Right lobe of liver (tissue), 6 donors: ENCODE measurements at regions not wholly inside any gene's neighbourhood (a gene's known extent, or its start where the extent isn't known, plus 50 kb on each side); places are given as distances from the start of the nearest gene placed in this dataset.
"Not testable (repeated sequence)": the region's sequence is repeated elsewhere in the genome, so short reads cannot be mapped to it uniquely, and the experiment has no call there.

Source experiments
- ATAC-seq, 4 donors: fragments of 200-7000 bp; cut with Tn5 transposase; one replicate each; pipeline ENCODE4 v1.9.1; 2020; ENCODE audit warnings: mild to moderate bottlenecking in 4 of 4, moderate library complexity in 4 of 4
- DNase-seq, 3 donors: peaks; one replicate each; pipeline ENCODE4 v3.0.0-alpha.2; 2020
- H3K27ac ChIP-seq, 3 donors: fragments of 200-600 bp; one replicate each; pipeline ENCODE4 v1.8.0; 2022
- H3K27me3 ChIP-seq, 2 donors: fragments of 200-600 bp; one replicate each; pipeline ENCODE4 v1.8.0; 2022
- H3K36me3 ChIP-seq, 4 donors: fragments of 200-600 bp; sonication (generic) in 1 of 4; one replicate each; pipeline versions ENCODE4 v1.5.1 to v1.8.0; 2017 to 2022; ENCODE audit warnings: control low read depth in 1 of 4
- H3K4me1 ChIP-seq, 4 donors: fragments of 200-600 bp; sonication (generic) in 1 of 4; one replicate each; pipeline versions ENCODE4 v1.5.1 to v1.8.0; 2017 to 2022; ENCODE audit warnings: control low read depth in 1 of 4
- H3K4me3 ChIP-seq, 3 donors: fragments of 200-600 bp; one replicate each; pipeline ENCODE4 v1.8.0; 2022
- H3K9me3 ChIP-seq, 4 donors: fragments of 200-600 bp; sonication (generic) in 1 of 4; one replicate each; pipeline versions ENCODE4 v1.5.1 to v1.8.0; 2017 to 2022; ENCODE audit warnings: control low read depth in 1 of 4
- CTCF ChIP-seq, 4 donors: fragments of 200-600 bp in 3 of 4; fragments of 450-650 bp in 1 of 4; IDR thresholded peaks; one replicate each; pipeline versions ENCODE4 v1.5.1 to v1.8.0; 2016 to 2022; ENCODE audit warnings: antibody characterized with exemption in 4 of 4, mild to moderate bottlenecking in 2 of 4
- POLR2A ChIP-seq: fragments of 450-650 bp; IDR thresholded peaks from one replicate; pipeline ENCODE4 v1.6.1; 2017; ENCODE audit warnings: antibody characterized with exemption, mild to moderate bottlenecking
- WGBS: methylation state at CpG from one replicate; pipeline ENCODE4 v1.1.6; 2018; ENCODE audit warnings: low coverage, low lambda C conversion rate; ENCODE audit not compliant: insufficient coverage; ENCODE audit errors: missing lambda C conversion rate; 5-methylcytosine and 5-hydroxymethylcytosine counted together
- intact Hi-C, 2 donors: fragments of 100-400 bp; cut with DNase I; formaldehyde crosslinking; loops; one replicate each; pipeline versions ENCODE4 v1.11.2 to v1.14.1; 2022
- donor health status: DM: no; HTN: yes; CAD: no.
- donor health status: DM: no; HTN: no; CAD: no.
- donor health status: DM: no; HTN: no; CAD: no.
- donor health status: DM: no; HTN: yes; CAD: no.
- donor health status: DM: no; HTN: yes; CAD: no.

- ATAC-seq (no peak), DNase-seq (no peak)
- H3K4me3 ChIP-seq: no peak overlapping the region
- H3K27me3 ChIP-seq: no peaks in the 10 kb centered on the region
- TF ChIP-seq CTCF (IDR thresholded peaks at IDR 0.05) (no peak), POLR2A (no peak)
- no peaks in the 10 kb centered on the region for H3K9me3 ChIP-seq
- H3K27ac ChIP-seq: no peak overlapping the region
- H3K4me1 ChIP-seq: no peaks in the 10 kb centered on the region
- no peaks in the 10 kb centered on the region for H3K36me3 ChIP-seq
- intact Hi-C loops: no loop called here
Observed at GRCh38 chr14:38929416-38929815, 173.6 kb downstream of the SEC23A start.

- H3K36me3 ChIP-seq, H3K4me1 ChIP-seq, H3K9me3 ChIP-seq, H3K4me3 ChIP-seq, intact Hi-C loops, H3K27me3 ChIP-seq, ATAC-seq, DNase-seq, H3K27ac ChIP-seq: not testable (repeated sequence)
- 53% methylated on average over 2 of the region's 11 CpGs for WGBS
Observed at GRCh38 chr14:38921893-38922292, 181.1 kb downstream of the SEC23A start.

- intact Hi-C loops: no loop called here
- no peak for DNase-seq
- no CpG with 5 or more reads among the region's 1 CpG for WGBS
- H3K36me3 ChIP-seq: no peaks in the 10 kb centered on the region
- H3K27ac ChIP-seq: no peak overlapping the region
- ATAC-seq: no peak
- TF ChIP-seq CTCF (IDR thresholded peaks at IDR 0.05) (no peak), POLR2A (no peak)
- no peaks in the 10 kb centered on the region for H3K27me3 ChIP-seq
- no peak overlapping the region for H3K4me3 ChIP-seq
- no peaks in the 10 kb centered on the region for H3K4me1 ChIP-seq
- no peaks in the 10 kb centered on the region for H3K9me3 ChIP-seq
Observed at GRCh38 chr14:38915125-38915524, 187.9 kb downstream of the SEC23A start.

GRCh38 chr14:38910092-38910491 lies 192.9 kb downstream of the SEC23A start:
- H3K27me3 ChIP-seq: no peaks in the 10 kb centered on the region
- ATAC-seq (no peak), DNase-seq (no peak)
- WGBS: 13% methylated on average over 1 of the region's 1 CpG
- no peaks in the 10 kb centered on the region for H3K9me3 ChIP-seq
- no peak overlapping the region for H3K4me3 ChIP-seq
- intact Hi-C loops: no loop called here
- no peak for TF ChIP-seq CTCF (IDR thresholded peaks at IDR 0.05)
- TF ChIP-seq POLR2A: no peak
- no peaks in the 10 kb centered on the region for H3K4me1 ChIP-seq
- no peak overlapping the region for H3K27ac ChIP-seq
- no peaks in the 10 kb centered on the region for H3K36me3 ChIP-seq

- ATAC-seq: no peak
- TF ChIP-seq POLR2A: no peak
- TF ChIP-seq CTCF (IDR thresholded peaks at IDR 0.05): no peak
- Histone ChIP-seq H3K27ac (no peak overlapping the region), H3K27me3 (no peaks in the 10 kb centered on the region), H3K4me3 (no peak overlapping the region), H3K4me1 (no peaks in the 10 kb centered on the region), H3K9me3 (no peaks in the 10 kb centered on the region), H3K36me3 (no peaks in the 10 kb centered on the region)
- DNase-seq: no peak
- intact Hi-C loops: no loop called here
Observed at GRCh38 chr14:38904959-38905358, 198.1 kb downstream of the SEC23A start.
